Neuronal stem cell (in vitro differentiated cells): ENCODE measurements at regions not wholly inside any gene's neighbourhood (a gene's known extent, or its start where the extent isn't known, plus 50 kb on each side); places are given as distances from the start of the nearest gene placed in this dataset.

ENCODE experiments used
- DNase-seq: peaks from one replicate; pipeline ENCODE4 v3.0.0-alpha.2; 2013; ENCODE audit warnings: low spot score
- H2AFZ ChIP-seq: one replicate; pipeline ENCODE4 v1.6.1; 2013; ENCODE audit warnings: mild to moderate bottlenecking, low read length, inconsistent platforms
- H2AK5ac ChIP-seq: 2 replicates; pipeline ENCODE4 v1.6.1; 2013; ENCODE audit warnings: low read depth, mild to moderate bottlenecking, inconsistent platforms, low read length, moderate library complexity, mixed read lengths
- H2BK120ac ChIP-seq: 2 replicates; pipeline ENCODE4 v1.6.1; 2013; ENCODE audit warnings: low read depth, mild to moderate bottlenecking, inconsistent platforms, low read length, moderate library complexity, mixed read lengths
- H2BK12ac ChIP-seq: one replicate; pipeline ENCODE4 v1.6.1; 2013; ENCODE audit warnings: low read length, inconsistent platforms
- H2BK15ac ChIP-seq: 2 replicates; pipeline ENCODE4 v1.6.1; 2013; ENCODE audit warnings: mild to moderate bottlenecking, low read length, inconsistent platforms, mixed read lengths
- H2BK5ac ChIP-seq: one replicate; pipeline ENCODE4 v1.6.1; 2013; ENCODE audit warnings: inconsistent platforms, mild to moderate bottlenecking, low read length, moderate library complexity
- H3K14ac ChIP-seq: one replicate; pipeline ENCODE4 v1.6.1; 2013; ENCODE audit warnings: low read length, inconsistent platforms
- H3K18ac ChIP-seq: 2 replicates; pipeline ENCODE4 v1.6.1; 2013; ENCODE audit warnings: low read length, inconsistent platforms
- H3K23ac ChIP-seq: 2 replicates; pipeline ENCODE4 v1.6.1; 2013; ENCODE audit warnings: low read depth, mild to moderate bottlenecking, mixed read lengths, low read length, inconsistent platforms; ENCODE audit not compliant: poor library complexity
- H3K27ac ChIP-seq: replicated peaks from 3 replicates; pipeline ENCODE4 v1.5.1; 2013; ENCODE audit warnings: low read length, inconsistent platforms
- H3K27me3 ChIP-seq, 3 experiments: 2 replicates each; pipeline ENCODE4 v1.6.1; 2013; ENCODE audit warnings: low read length in 3 of 3, mild to moderate bottlenecking in 2 of 3, inconsistent platforms in 1 of 3, low read depth in 1 of 3, mixed read lengths in 1 of 3, moderate library complexity in 1 of 3; ENCODE audit not compliant: control insufficient read depth in 3 of 3, insufficient read depth in 3 of 3
- H3K36me3 ChIP-seq, 2 donors: replicated peaks in 1 of 2; 2 replicates each; pipeline ENCODE4 v1.6.1; 2013; ENCODE audit warnings: low read length in 2 of 2; ENCODE audit not compliant: control insufficient read depth in 2 of 2, insufficient read depth in 2 of 2
- H3K4ac ChIP-seq: 2 replicates; pipeline ENCODE4 v1.6.1; 2013; ENCODE audit warnings: inconsistent platforms, mild to moderate bottlenecking, low read length, moderate library complexity
- H3K4me1 ChIP-seq, 2 donors: 1 replicate in 1 of 2; 2 replicates in 1 of 2; pipeline ENCODE4 v1.6.1; 2013; ENCODE audit warnings: low read length in 2 of 2, low read depth in 1 of 2; ENCODE audit not compliant: control insufficient read depth in 2 of 2, insufficient read depth in 1 of 2
- H3K4me2 ChIP-seq: one replicate; pipeline ENCODE4 v1.6.1; 2013; ENCODE audit warnings: mild to moderate bottlenecking, low read length, inconsistent platforms; ENCODE audit not compliant: insufficient read depth, poor library complexity, severe bottlenecking
- H3K4me3 ChIP-seq, 2 donors: 2 replicates each; pipeline ENCODE4 v1.5.1; 2013; ENCODE audit warnings: low read length in 2 of 2, mild to moderate bottlenecking in 2 of 2, inconsistent platforms in 1 of 2, moderate library complexity in 1 of 2
- H3K79me1 ChIP-seq: one replicate; pipeline ENCODE4 v1.6.1; 2013; ENCODE audit warnings: low read depth, mild to moderate bottlenecking, inconsistent platforms, low read length, moderate library complexity
- H3K9ac ChIP-seq: one replicate; pipeline ENCODE4 v1.6.1; 2013; ENCODE audit warnings: mild to moderate bottlenecking, low read depth, low read length, inconsistent platforms; ENCODE audit not compliant: poor library complexity
- H3K9me3 ChIP-seq, 2 donors: replicated peaks in 1 of 2; 2 replicates each; pipeline versions ENCODE3 to v1.6.1; 2013; ENCODE audit warnings: low read length in 2 of 2, mild to moderate bottlenecking in 2 of 2, inconsistent platforms in 1 of 2, low read depth in 1 of 2, mixed read lengths in 1 of 2, moderate library complexity in 1 of 2; ENCODE audit not compliant: control insufficient read depth in 2 of 2, insufficient read depth in 1 of 2
- H4K8ac ChIP-seq: one replicate; pipeline ENCODE4 v1.6.1; 2013; ENCODE audit warnings: low read depth, mild to moderate bottlenecking, inconsistent platforms, low read length, moderate library complexity
- H4K91ac ChIP-seq: one replicate; pipeline ENCODE4 v1.6.1; 2013; ENCODE audit warnings: low read length, low read depth, mild to moderate bottlenecking, inconsistent platforms; ENCODE audit not compliant: poor library complexity
- whole genome bisulfite sequencing, 2 donors: extraction: QIAGEN DNeasy Blood & Tissue Kit; methylation state at CpG; one replicate each; pipeline ENCODE4 v1.1.7; 2013; ENCODE audit warnings: missing lambda C conversion rate in 2 of 2, mixed read lengths in 1 of 2; ENCODE audit not compliant: insufficient read length in 2 of 2, insufficient replicate concordance in 1 of 2; ENCODE audit errors: extremely low coverage in 2 of 2; 5-methylcytosine and 5-hydroxymethylcytosine counted together

DNA sequence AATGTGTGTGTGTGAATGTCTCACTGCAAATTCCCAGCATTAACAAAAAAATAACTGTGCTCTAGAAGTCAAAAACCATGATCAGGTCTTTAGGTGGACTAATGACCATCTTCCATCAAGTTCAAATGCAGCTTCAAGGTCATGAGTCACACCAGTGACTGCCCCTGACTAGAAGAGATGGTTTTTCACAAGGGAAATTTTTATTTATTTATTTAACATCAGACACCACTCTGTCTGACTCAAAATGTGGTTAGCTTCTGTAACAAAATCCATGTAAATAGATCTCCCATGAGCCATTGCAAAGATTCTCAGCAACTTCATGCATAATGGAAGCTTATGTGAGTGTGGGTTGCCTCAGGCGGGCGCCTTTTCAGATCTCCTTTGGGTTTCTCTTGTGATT lies 219.2 kb downstream of the KIT start:
- no peak overlapping the region for H2BK15ac ChIP-seq
- H2BK120ac ChIP-seq = no peak overlapping the region
- no peak overlapping the region for H2BK5ac ChIP-seq
- no peak for DNase-seq
- no peak overlapping the region for H3K18ac ChIP-seq
- no peak overlapping the region for H4K8ac ChIP-seq
- no peak overlapping the region for H3K9ac ChIP-seq
- no peak overlapping the region for H4K91ac ChIP-seq
- no peak overlapping the region for H3K27ac ChIP-seq
- H2AK5ac ChIP-seq = no peak overlapping the region
- no peak overlapping the region for H3K14ac ChIP-seq
- H3K4me1 ChIP-seq = no peaks in the 10 kb centered on the region
- no peak overlapping the region for H3K23ac ChIP-seq
- peaks cover 0 to 2% of the 10 kb centered on the region in 2 donors for H3K9me3 ChIP-seq
- H3K4me2 ChIP-seq = no peak overlapping the region
- H3K4me3 ChIP-seq = no peak overlapping the region
- WGBS, 2 donors = no CpG with 5 or more reads among the region's 2 CpGs
- H3K4ac ChIP-seq = no peak overlapping the region
- H3K27me3 ChIP-seq = no peaks in the 10 kb centered on the region
- H2BK12ac ChIP-seq = no peak overlapping the region
- no peak overlapping the region for H2AFZ ChIP-seq
- H3K36me3 ChIP-seq = no peaks in the 10 kb centered on the region
- H3K79me1 ChIP-seq = no peaks in the 10 kb centered on the region

DNA sequence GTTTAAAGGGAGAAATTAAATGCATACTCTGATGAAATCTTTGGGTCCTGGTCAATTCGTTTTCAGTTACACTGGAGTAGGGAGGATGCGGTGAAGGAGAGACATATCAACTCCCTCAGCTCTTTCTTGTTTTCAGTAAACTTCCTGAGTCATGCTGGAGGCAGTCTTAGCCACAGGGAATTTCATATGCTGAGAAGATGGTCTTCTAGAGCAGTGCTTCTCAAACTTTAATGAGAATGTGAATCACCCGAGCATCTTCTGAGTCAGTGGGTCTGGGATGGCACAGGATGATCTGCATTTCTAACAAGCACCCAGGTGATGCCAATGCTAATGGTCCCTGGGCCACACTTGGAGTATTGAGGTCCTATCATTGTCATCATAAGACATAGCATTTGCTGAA lies 214.5 kb downstream of the KIT start:
- no peak overlapping the region for H4K8ac ChIP-seq
- H2AFZ ChIP-seq = no peak overlapping the region
- no peak overlapping the region for H3K4me2 ChIP-seq
- H3K79me1 ChIP-seq = no peaks in the 10 kb centered on the region
- no peak overlapping the region for H4K91ac ChIP-seq
- H2BK12ac ChIP-seq = no peak overlapping the region
- DNase-seq = no peak
- no peaks in the 10 kb centered on the region for H3K4me1 ChIP-seq
- no peak overlapping the region for H3K4ac ChIP-seq
- no peak overlapping the region for H3K18ac ChIP-seq
- H3K23ac ChIP-seq = no peak overlapping the region
- no peak overlapping the region for H3K14ac ChIP-seq
- no CpG with 5 or more reads among the region's 3 CpGs for WGBS, 2 donors
- no peak overlapping the region for H3K9ac ChIP-seq
- no peak overlapping the region for H3K27ac ChIP-seq
- H2BK5ac ChIP-seq = no peak overlapping the region
- H3K9me3 ChIP-seq = no peaks in the 10 kb centered on the region
- no peak overlapping the region for H2BK15ac ChIP-seq
- H3K36me3 ChIP-seq = no peaks in the 10 kb centered on the region
- H2BK120ac ChIP-seq = no peak overlapping the region
- no peaks in the 10 kb centered on the region for H3K27me3 ChIP-seq
- H2AK5ac ChIP-seq = no peak overlapping the region
- H3K4me3 ChIP-seq = no peak overlapping the region

DNA sequence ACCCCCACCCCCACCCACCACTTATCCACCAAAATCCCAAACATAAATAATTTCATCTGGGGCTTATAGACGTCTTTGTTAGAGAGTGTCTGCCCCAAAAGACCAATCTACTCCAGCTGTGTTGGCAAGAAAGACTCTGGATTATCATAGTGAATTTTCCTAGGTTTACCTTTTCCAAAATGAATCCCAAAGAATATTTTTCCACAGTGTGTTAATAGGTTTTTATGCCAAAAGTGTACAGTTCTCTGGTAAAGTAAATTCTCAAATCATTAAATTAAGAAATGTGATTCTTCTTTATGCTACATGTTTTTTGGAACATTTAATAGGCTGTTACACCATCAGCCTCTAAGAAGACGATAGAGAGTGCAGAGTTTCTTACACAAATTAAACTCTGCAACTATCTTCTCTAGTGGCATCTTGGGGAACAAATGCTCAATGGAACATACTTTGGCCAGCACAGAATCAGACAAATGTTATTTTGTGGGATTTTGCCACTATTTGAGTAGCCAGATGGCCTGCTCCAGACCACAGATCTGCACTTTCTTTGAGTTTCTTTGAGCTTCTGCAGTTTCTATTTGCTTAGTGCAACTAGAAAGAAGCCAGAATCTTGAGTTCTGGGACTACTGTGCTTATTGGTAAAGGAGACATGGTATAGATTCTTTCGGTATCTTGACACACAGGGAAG lies 206.0 kb downstream of the KIT start:
- H3K18ac ChIP-seq = no peak overlapping the region
- H2AK5ac ChIP-seq = no peak overlapping the region
- no peaks in the 10 kb centered on the region for H3K36me3 ChIP-seq
- H3K9me3 ChIP-seq = no peaks in the 10 kb centered on the region
- no peak overlapping the region for H2BK5ac ChIP-seq
- H3K4ac ChIP-seq = no peak overlapping the region
- H4K91ac ChIP-seq = no peak overlapping the region
- H3K27me3 ChIP-seq = no peaks in the 10 kb centered on the region
- no peak overlapping the region for H3K23ac ChIP-seq
- no peak overlapping the region for H3K4me3 ChIP-seq
- no peaks in the 10 kb centered on the region for H3K79me1 ChIP-seq
- no peak overlapping the region for H3K4me2 ChIP-seq
- H2BK120ac ChIP-seq = no peak overlapping the region
- no peak for DNase-seq
- H2BK12ac ChIP-seq = no peak overlapping the region
- no peak overlapping the region for H3K14ac ChIP-seq
- no peak overlapping the region for H3K9ac ChIP-seq
- no peak overlapping the region for H2BK15ac ChIP-seq
- no peak overlapping the region for H4K8ac ChIP-seq
- H2AFZ ChIP-seq = no peak overlapping the region
- H3K4me1 ChIP-seq = no peaks in the 10 kb centered on the region
- no peak overlapping the region for H3K27ac ChIP-seq
- WGBS, 2 donors = no CpG with 5 or more reads among the region's 3 CpGs

DNA sequence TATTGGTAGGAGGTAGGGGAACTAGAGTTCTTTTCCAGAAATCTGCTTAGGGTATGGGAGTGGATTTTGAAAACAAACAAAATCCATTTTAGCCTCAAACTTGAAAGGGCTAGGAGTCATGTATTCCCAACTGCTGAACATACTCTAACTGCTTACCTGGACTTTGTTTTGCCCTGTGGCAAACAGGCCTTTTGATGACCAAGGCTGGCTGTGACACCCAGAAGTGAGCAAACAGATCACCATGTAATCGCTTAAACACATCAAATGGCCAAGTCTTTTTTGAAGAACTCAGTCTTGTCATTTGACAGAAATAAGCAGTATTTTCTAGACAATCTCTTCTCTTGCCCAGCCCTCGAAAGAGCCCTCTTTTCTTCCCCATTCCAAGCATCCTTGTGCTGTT lies 203.4 kb downstream of the KIT start:
- Histone ChIP-seq H3K4me2 (no peak overlapping the region), H3K27me3 (no peaks in the 10 kb centered on the region), H2BK15ac (no peak overlapping the region), H3K4me3 (no peak overlapping the region), H3K18ac (no peak overlapping the region), H2AK5ac (no peak overlapping the region), H3K9ac (no peak overlapping the region), H3K9me3 (no peaks in the 10 kb centered on the region), H3K4ac (no peak overlapping the region), H3K23ac (no peak overlapping the region), H4K91ac (no peak overlapping the region), H3K14ac (no peak overlapping the region), H4K8ac (no peak overlapping the region), H3K27ac (no peak overlapping the region), H2BK120ac (no peak overlapping the region), H2BK5ac (no peak overlapping the region), H3K79me1 (no peaks in the 10 kb centered on the region), H2BK12ac (no peak overlapping the region), H3K36me3 (no peaks in the 10 kb centered on the region), H2AFZ (no peak overlapping the region), H3K4me1 (no peaks in the 10 kb centered on the region)
- DNase-seq = no peak
- no CpG with 5 or more reads among the region's 2 CpGs for WGBS, 2 donors
